ENCODE measurements at regions not wholly inside any gene's neighbourhood (a gene's known extent, or its start where the extent isn't known, plus 50 kb on each side); places are given as distances from the start of the nearest gene placed in this dataset.

- 47 to 88% methylated on average over 10 of the region's 10 CpGs for WGBS, 2 donors
- no peak overlapping the region for H3K4me3 ChIP-seq
- no peak for DNase-seq
- no peaks in the 10 kb centered on the region for H3K9me3 ChIP-seq
- no peaks in the 10 kb centered on the region for H3K36me3 ChIP-seq
- no peak overlapping the region for H3K27ac ChIP-seq
- TF ChIP-seq POLR2A (IDR thresholded peaks at IDR 0.05) (no peak), CTCF (IDR thresholded peaks at IDR 0.05) (no peak)
- H3K27me3 ChIP-seq: peaks cover 0 to 23% (median 0%) of the 10 kb centered on the region in 4 donors
- H3K4me1 ChIP-seq: peaks cover 0 to 17% (median 0%) of the 10 kb centered on the region in 3 donors
- intact Hi-C loops (cut with DNase I): no loop called here
These were observed 73.2 kb upstream of the MGMT start for GRCh38 chr10:129393812-129394211.

- peaks cover 0 to 23% (median 0%) of the 10 kb centered on the region in 4 donors for H3K27me3 ChIP-seq
- TF ChIP-seq POLR2A (IDR thresholded peaks at IDR 0.05) (no peak), CTCF (IDR thresholded peaks at IDR 0.05) (no peak)
- WGBS, 2 donors: 46 to 51% methylated on average over 22 to 25 of the region's 25 CpGs
- no peak overlapping the region for H3K27ac ChIP-seq
- H3K4me1 ChIP-seq: peaks cover 0 to 18% (median 0%) of the 10 kb centered on the region in 3 donors
- no peaks in the 10 kb centered on the region for H3K9me3 ChIP-seq
- DNase-seq: no peak
- H3K4me3 ChIP-seq: no peak overlapping the region
- intact Hi-C loops (cut with DNase I): no loop called here
- no peaks in the 10 kb centered on the region for H3K36me3 ChIP-seq
These were observed 72.3 kb upstream of the MGMT start for GRCh38 chr10:129394518-129395328.

GRCh38 chr10:129396021-129396722 lies 70.9 kb upstream of the MGMT start:
- no peak for TF ChIP-seq POLR2A (IDR thresholded peaks at IDR 0.05)
- no peak for TF ChIP-seq CTCF (IDR thresholded peaks at IDR 0.05)
- Histone ChIP-seq H3K4me3 (no peak overlapping the region), H3K36me3 (no peaks in the 10 kb centered on the region), H3K4me1 (peaks cover 0 to 18% (median 0%) of the 10 kb centered on the region in 3 donors), H3K27me3 (peaks cover 0 to 23% (median 0%) of the 10 kb centered on the region in 4 donors), H3K9me3 (no peaks in the 10 kb centered on the region), H3K27ac (no peak overlapping the region)
- intact Hi-C loops (cut with DNase I): no loop called here
- 47 to 61% methylated on average over 22 of the region's 22 CpGs for WGBS, 2 donors
- no peak for DNase-seq

GRCh38 chr10:129397198-129397974 lies 69.7 kb upstream of the MGMT start:
- H3K27ac ChIP-seq: peak overlapping the region in 1 of 4 donors; percentile 18
- TF ChIP-seq POLR2A (IDR thresholded peaks at IDR 0.05) (no peak), CTCF (IDR thresholded peaks at IDR 0.05) (no peak)
- peaks cover 0 to 18% (median 0%) of the 10 kb centered on the region in 4 donors for H3K27me3 ChIP-seq
- H3K4me3 ChIP-seq: no peak overlapping the region
- intact Hi-C loops (cut with DNase I): no loop called here
- WGBS, 2 donors: 67 to 68% methylated on average over 12 to 16 of the region's 16 CpGs
- no peak for DNase-seq
- no peaks in the 10 kb centered on the region for H3K36me3 ChIP-seq
- H3K4me1 ChIP-seq: peaks cover 0 to 18% (median 0%) of the 10 kb centered on the region in 3 donors
- H3K9me3 ChIP-seq: no peaks in the 10 kb centered on the region
